A673 (cell line): ENCODE measurements at regions not wholly inside any gene's neighbourhood (a gene's known extent, or its start where the extent isn't known, plus 50 kb on each side); places are given as distances from the start of the nearest gene placed in this dataset.

Source experiments
- BruUV-seq: library from RNA; stranded (reverse); fragments of 400-500 nt; replicated peaks from 2 replicates; lab custom pipeline; 2021; lab: Mats Ljungman, UMichigan
- CTCF ChIA-PET: fragments of 300-600 bp; sonication (Branson Sonifier 250); formaldehyde crosslinking; loops from one replicate; lab custom pipeline; 2022; ENCODE audit warnings: antibody characterized with exemption; lab: Charles Lee
- POLR2A ChIA-PET: fragments of 300-600 bp; sonication (Branson Sonifier 250); formaldehyde crosslinking; loops from one replicate; lab custom pipeline; 2022; ENCODE audit warnings: antibody characterized with exemption; ENCODE audit not compliant: low non-redundant PET; lab: Charles Lee
- DNase-seq: peaks from one replicate; pipeline ENCODE4 v3.0.0-alpha.2; 2015; ENCODE audit warnings: low spot score
- H3K27ac ChIP-seq: fragments of 200-600 bp; sonication (generic); 2 replicates; pipeline ENCODE4 v1.5.1; 2016; ENCODE audit warnings: mixed run types, low read depth, mild to moderate bottlenecking, mixed read lengths, antibody characterized with exemption, low read length; ENCODE audit not compliant: poor library complexity, severe bottlenecking
- H3K27me3 ChIP-seq: fragments of 200-600 bp; sonication (generic); replicated peaks from 2 replicates; pipeline ENCODE4 v1.6.1; 2017; ENCODE audit warnings: mixed run types, low read depth, mild to moderate bottlenecking, mixed read lengths, antibody characterized with exemption, low read length; ENCODE audit not compliant: insufficient read depth, poor library complexity
- H3K36me3 ChIP-seq: fragments of 200-600 bp; sonication (generic); 2 replicates; pipeline ENCODE4 v1.6.1; 2016; ENCODE audit warnings: mixed run types, mild to moderate bottlenecking, mixed read lengths, antibody characterized with exemption, low read length; ENCODE audit not compliant: insufficient read depth, poor library complexity, severe bottlenecking
- H3K4me1 ChIP-seq: fragments of 200-600 bp; sonication (generic); 2 replicates; pipeline ENCODE4 v1.6.1; 2017; ENCODE audit warnings: mixed run types, mild to moderate bottlenecking, mixed read lengths, antibody characterized with exemption, low read length; ENCODE audit not compliant: insufficient read depth, poor library complexity, severe bottlenecking
- H3K4me3 ChIP-seq: fragments of 200-600 bp; sonication (generic); 2 replicates; pipeline ENCODE4 v1.5.1; 2016; ENCODE audit warnings: low read depth, mixed run types, mild to moderate bottlenecking, mixed read lengths, low read length; ENCODE audit not compliant: poor library complexity, severe bottlenecking
- H3K9me3 ChIP-seq: fragments of 200-600 bp; sonication (generic); 2 replicates; pipeline ENCODE4 v1.6.1; 2016; ENCODE audit warnings: mixed run types, low read depth, mild to moderate bottlenecking, mixed read lengths, antibody characterized with exemption, low read length; ENCODE audit not compliant: poor library complexity, severe bottlenecking
- CTCF ChIP-seq: fragments of 300-800, 200-600 bp; sonication (generic); conservative IDR thresholded peaks from 2 replicates; pipeline ENCODE4 v1.5.1; 2017; ENCODE audit warnings: low read depth, mild to moderate bottlenecking, antibody characterized with exemption, low read length, moderate library complexity, mixed read lengths
- EZH2 ChIP-seq: fragments of 200-600 bp; sonication (generic); IDR thresholded peaks from 2 replicates; pipeline ENCODE4 v1.6.1; 2017; ENCODE audit warnings: borderline replicate concordance, low read depth, mild to moderate bottlenecking, mixed read lengths, antibody characterized with exemption, low read length; ENCODE audit not compliant: poor library complexity, severe bottlenecking
- intact Hi-C: fragments of 100-400 bp; cut with micrococcal nuclease; formaldehyde crosslinking; loops from one replicate; pipeline ENCODE4 v1.10.0; 2022; ENCODE audit not compliant: unreplicated experiment

- Histone ChIP-seq H3K9me3 (no peaks in the 10 kb centered on the region), H3K4me1 (no peaks in the 10 kb centered on the region), H3K27ac (no peak overlapping the region), H3K4me3 (no peak overlapping the region), H3K36me3 (no peaks in the 10 kb centered on the region), H3K27me3 (no peaks in the 10 kb centered on the region)
- no TSS peak for BruUV-seq
- CTCF ChIA-PET: no interaction called here
- TF ChIP-seq EZH2: no peak
- TF ChIP-seq CTCF: no peak
- intact Hi-C loops: no loop called here
- DNase-seq: no peak
- POLR2A ChIA-PET: no interaction called here
Measured at GRCh38 chr14:97002454-97002853, 205.3 kb downstream of the VRK1 start.

GRCh38 chr14:97005934-97006333, 208.8 kb downstream of the VRK1 start:
- ChIA-PET POLR2A (no interaction called here), CTCF (no interaction called here)

GRCh38 chr14:97010491-97011160, 213.4 kb downstream of the VRK1 start:
- H3K4me3 ChIP-seq: no peak overlapping the region
- no peak overlapping the region for H3K27ac ChIP-seq
- H3K36me3 ChIP-seq: no peaks in the 10 kb centered on the region
- CTCF ChIA-PET: no interaction called here
- H3K9me3 ChIP-seq: no peaks in the 10 kb centered on the region
- TF ChIP-seq CTCF (peak; percentile 37), EZH2 (no peak)
- BruUV-seq: no TSS peak
- no peaks in the 10 kb centered on the region for H3K4me1 ChIP-seq
- H3K27me3 ChIP-seq: no peaks in the 10 kb centered on the region
- peak; percentile 12 for DNase-seq
- intact Hi-C loops: no loop called here
- POLR2A ChIA-PET: no interaction called here

More at GRCh38 chr14:97005934-97006333, 208.8 kb downstream of the VRK1 start:
- H3K4me1 ChIP-seq: no peaks in the 10 kb centered on the region
- H3K27me3 ChIP-seq: no peaks in the 10 kb centered on the region
- no peaks in the 10 kb centered on the region for H3K36me3 ChIP-seq
- H3K4me3 ChIP-seq: no peak overlapping the region
- no peak overlapping the region for H3K27ac ChIP-seq
- intact Hi-C loops: no loop called here
- no peak for TF ChIP-seq CTCF
- no peak for TF ChIP-seq EZH2
- no peaks in the 10 kb centered on the region for H3K9me3 ChIP-seq
- no TSS peak for BruUV-seq
- no peak for DNase-seq
